ENCODE measurements at regions not wholly inside any gene's neighbourhood (a gene's known extent, or its start where the extent isn't known, plus 50 kb on each side); places are given as distances from the start of the nearest gene placed in this dataset.

- Histone ChIP-seq H3K4me3 (no peak overlapping the region), H3K4me1 (no peaks in the 10 kb centered on the region), H3K27me3 (no peaks in the 10 kb centered on the region), H3K36me3 (no peaks in the 10 kb centered on the region), H3K9me3 (no peaks in the 10 kb centered on the region), H3K27ac (no peak overlapping the region)
- intact Hi-C loops (cut with DNase I) = no loop called here
- TF ChIP-seq CTCF (IDR thresholded peaks at IDR 0.05) = no peak
- DNase-seq = no peak
- ATAC-seq = peak; percentile 31
Observed at GRCh38 chr4:185993328-185993973, 75.5 kb upstream of the TLR3 start.

DNA sequence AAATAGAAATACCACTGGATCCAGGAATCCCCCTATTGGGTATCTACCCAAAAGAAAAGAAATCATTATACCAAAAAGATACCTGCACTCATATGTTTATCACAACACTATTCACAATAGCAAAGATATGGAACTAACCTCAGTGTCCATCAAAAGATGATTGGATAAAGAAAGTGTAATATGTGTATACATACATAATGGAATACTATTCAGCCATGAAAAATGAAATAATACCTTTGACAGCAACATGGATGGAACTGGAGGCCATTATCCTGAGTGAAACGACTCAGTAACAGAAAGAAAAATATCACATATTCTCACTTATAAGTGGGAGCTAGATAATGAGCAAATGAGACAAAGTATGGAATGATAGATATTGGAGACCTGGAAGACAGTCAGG, 74.2 kb upstream of the TLR3 start:
- TF ChIP-seq CTCF (IDR thresholded peaks at IDR 0.05) = no peak
- H3K9me3 ChIP-seq = no peaks in the 10 kb centered on the region
- H3K4me3 ChIP-seq = no peak overlapping the region
- H3K27ac ChIP-seq = no peak overlapping the region
- H3K4me1 ChIP-seq = no peaks in the 10 kb centered on the region
- no peak for ATAC-seq
- intact Hi-C loops (cut with DNase I) = no loop called here
- H3K27me3 ChIP-seq = no peaks in the 10 kb centered on the region
- H3K36me3 ChIP-seq = no peaks in the 10 kb centered on the region
- DNase-seq = no peak

GRCh38 chr4:185995665-185996064, 73.3 kb upstream of the TLR3 start:
- Histone ChIP-seq H3K27me3 (no peaks in the 10 kb centered on the region), H3K4me1 (no peaks in the 10 kb centered on the region), H3K4me3 (no peak overlapping the region), H3K9me3 (no peaks in the 10 kb centered on the region), H3K36me3 (no peaks in the 10 kb centered on the region), H3K27ac (no peak overlapping the region)
- no peak for ATAC-seq
- DNase-seq = no peak
- intact Hi-C loops (cut with DNase I) = no loop called here
- no peak for TF ChIP-seq CTCF (IDR thresholded peaks at IDR 0.05)

- ATAC-seq (no peak), DNase-seq (no peak)
- Histone ChIP-seq H3K4me3 (no peak overlapping the region), H3K27ac (no peak overlapping the region), H3K36me3 (no peaks in the 10 kb centered on the region), H3K4me1 (no peaks in the 10 kb centered on the region), H3K9me3 (no peaks in the 10 kb centered on the region), H3K27me3 (no peaks in the 10 kb centered on the region)
- intact Hi-C loops (cut with DNase I) = no loop called here
- TF ChIP-seq CTCF (IDR thresholded peaks at IDR 0.05) = no peak
Observed at GRCh38 chr4:185997296-185997695, 71.7 kb upstream of the TLR3 start.

DNA sequence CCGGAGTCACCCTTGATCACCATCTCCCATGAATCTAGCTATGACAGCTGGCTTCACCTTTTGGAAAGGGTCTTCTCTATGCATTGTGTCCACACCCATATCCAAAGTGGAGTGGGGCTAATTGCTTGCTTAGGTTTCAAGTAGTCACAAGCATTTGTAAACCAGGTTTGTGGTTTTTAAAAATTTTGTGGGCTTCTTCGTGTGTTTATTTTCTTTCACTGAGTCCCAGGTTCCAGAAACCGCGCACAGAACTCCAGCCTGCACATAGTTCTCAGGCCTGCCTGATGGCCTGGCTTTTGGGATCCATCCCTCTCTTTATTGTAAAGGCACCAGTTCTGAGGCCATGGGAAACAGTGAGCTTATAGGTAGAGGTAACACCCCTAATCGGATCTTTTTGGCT, 70.2 kb upstream of the TLR3 start:
- Histone ChIP-seq H3K36me3 (no peaks in the 10 kb centered on the region), H3K9me3 (no peaks in the 10 kb centered on the region), H3K4me3 (no peak overlapping the region), H3K27ac (no peak overlapping the region), H3K4me1 (no peaks in the 10 kb centered on the region), H3K27me3 (no peaks in the 10 kb centered on the region)
- TF ChIP-seq CTCF (IDR thresholded peaks at IDR 0.05) = no peak
- intact Hi-C loops (cut with DNase I) = no loop called here
- ATAC-seq (no peak), DNase-seq (no peak)

- no peak for ATAC-seq
- Histone ChIP-seq H3K27ac (no peak overlapping the region), H3K27me3 (no peaks in the 10 kb centered on the region), H3K36me3 (no peaks in the 10 kb centered on the region), H3K4me1 (no peaks in the 10 kb centered on the region), H3K4me3 (no peak overlapping the region), H3K9me3 (no peaks in the 10 kb centered on the region)
- no peak for DNase-seq
- intact Hi-C loops (cut with DNase I) = no loop called here
- TF ChIP-seq CTCF (IDR thresholded peaks at IDR 0.05) = no peak
Observed at GRCh38 chr4:185999207-185999606, 69.7 kb upstream of the TLR3 start.
